ENCODE measurements at regions not wholly inside any gene's neighbourhood (a gene's known extent, or its start where the extent isn't known, plus 50 kb on each side); places are given as distances from the start of the nearest gene placed in this dataset.

DNA sequence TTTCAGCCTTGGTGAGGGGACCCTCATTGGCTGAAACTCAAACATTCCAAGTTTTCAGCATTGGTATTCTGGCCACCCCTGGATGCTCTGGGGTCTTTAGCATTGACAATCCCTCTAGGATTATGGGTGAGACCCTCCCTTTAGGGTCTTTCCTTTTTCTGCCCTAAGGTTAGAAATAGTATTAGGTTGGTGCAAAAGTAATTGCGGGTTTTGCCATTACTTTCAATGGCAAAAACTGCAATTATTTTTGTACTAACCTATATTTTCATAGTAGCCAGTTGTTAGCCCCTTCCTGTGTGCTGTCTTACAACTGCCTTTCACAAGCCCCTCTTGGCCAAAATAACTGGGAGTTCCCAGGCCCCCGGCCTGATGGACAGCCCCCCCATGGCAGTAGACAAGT is 648.4 kb downstream of the PTPRU start:
- Histone ChIP-seq H3K4me1 (ENCODE audit: insufficient read depth, low read length) (no peaks in the 10 kb centered on the region), H3K9me3 (ENCODE audit: insufficient read depth, low read depth, low read length) (no peaks in the 10 kb centered on the region), H4K20me1 (ENCODE audit: insufficient read depth, low read length) (no peaks in the 10 kb centered on the region), H2AFZ (ENCODE audit: low read depth, low read length) (no peak overlapping the region), H3K79me2 (ENCODE audit: insufficient read depth, low read length) (no peaks in the 10 kb centered on the region), H3K4me2 (ENCODE audit: low read length) (no peak overlapping the region), H3K36me3 (ENCODE audit: insufficient read depth, low read length) (no peaks in the 10 kb centered on the region), H3K4me3 (ENCODE audit: insufficient read depth, low read depth, low read length) (no peak overlapping the region), H3K27me3 (ENCODE audit: insufficient read depth, low read length) (no peaks in the 10 kb centered on the region), H3K27ac (ENCODE audit: low read depth, low read length) (no peak overlapping the region), H3K9ac (ENCODE audit: low read length) (no peak overlapping the region)
- Mint-ChIP-seq H3K4me3 (ENCODE audit: unreplicated experiment) (no peak overlapping the region), H3K27ac (ENCODE audit: unreplicated experiment) (no peak overlapping the region), H3K4me1 (ENCODE audit: low read depth, unreplicated experiment) (no peaks in the 10 kb centered on the region), H3K36me3 (ENCODE audit: low read depth, unreplicated experiment) (no peaks in the 10 kb centered on the region), H3K27me3 (ENCODE audit: low read depth, unreplicated experiment) (peaks cover 18% of the 10 kb centered on the region), H3K9me3 (ENCODE audit: unreplicated experiment) (no peaks in the 10 kb centered on the region)
- TF ChIP-seq, protein P1, sequence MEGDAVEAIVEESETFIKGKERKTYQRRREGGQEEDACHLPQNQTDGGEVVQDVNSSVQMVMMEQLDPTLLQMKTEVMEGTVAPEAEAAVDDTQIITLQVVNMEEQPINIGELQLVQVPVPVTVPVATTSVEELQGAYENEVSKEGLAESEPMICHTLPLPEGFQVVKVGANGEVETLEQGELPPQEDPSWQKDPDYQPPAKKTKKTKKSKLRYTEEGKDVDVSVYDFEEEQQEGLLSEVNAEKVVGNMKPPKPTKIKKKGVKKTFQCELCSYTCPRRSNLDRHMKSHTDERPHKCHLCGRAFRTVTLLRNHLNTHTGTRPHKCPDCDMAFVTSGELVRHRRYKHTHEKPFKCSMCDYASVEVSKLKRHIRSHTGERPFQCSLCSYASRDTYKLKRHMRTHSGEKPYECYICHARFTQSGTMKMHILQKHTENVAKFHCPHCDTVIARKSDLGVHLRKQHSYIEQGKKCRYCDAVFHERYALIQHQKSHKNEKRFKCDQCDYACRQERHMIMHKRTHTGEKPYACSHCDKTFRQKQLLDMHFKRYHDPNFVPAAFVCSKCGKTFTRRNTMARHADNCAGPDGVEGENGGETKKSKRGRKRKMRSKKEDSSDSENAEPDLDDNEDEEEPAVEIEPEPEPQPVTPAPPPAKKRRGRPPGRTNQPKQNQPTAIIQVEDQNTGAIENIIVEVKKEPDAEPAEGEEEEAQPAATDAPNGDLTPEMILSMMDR (IDR thresholded peaks at IDR 0.05; ENCODE audit: insufficient read depth, low read depth, low read length) = no peak
- no peak for TF ChIP-seq EZH2 (IDR thresholded peaks at IDR 0.05; ENCODE audit: insufficient read depth, low read length)
- no peak for FAIRE-seq
- no peak for DNase-seq (ENCODE audit: low read depth)

DNA sequence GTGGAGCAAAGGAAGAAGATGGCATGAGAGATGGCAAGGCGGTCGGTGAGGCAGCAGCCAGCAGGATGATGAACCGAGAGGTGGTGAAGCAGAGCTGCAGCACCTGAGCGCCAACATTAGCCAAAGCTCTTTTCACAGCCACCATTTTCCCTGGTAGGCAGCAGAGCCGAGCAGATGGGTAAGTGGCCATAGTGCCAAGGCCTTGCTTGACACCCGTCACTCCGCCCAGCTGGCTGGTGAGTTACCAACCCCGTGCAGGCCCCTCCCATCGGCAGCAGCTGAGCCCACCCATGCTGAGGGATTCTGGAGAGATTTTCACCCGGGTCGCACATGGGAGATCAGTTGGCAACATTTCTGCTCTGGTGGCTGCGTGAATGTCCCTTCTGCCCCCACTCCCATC is 647.7 kb downstream of the PTPRU start:
- Histone ChIP-seq H3K27ac (ENCODE audit: low read depth, low read length) (no peak overlapping the region), H4K20me1 (ENCODE audit: insufficient read depth, low read length) (no peaks in the 10 kb centered on the region), H3K4me3 (ENCODE audit: insufficient read depth, low read depth, low read length) (no peak overlapping the region), H3K4me1 (ENCODE audit: insufficient read depth, low read length) (no peaks in the 10 kb centered on the region), H3K27me3 (ENCODE audit: insufficient read depth, low read length) (no peaks in the 10 kb centered on the region), H3K36me3 (ENCODE audit: insufficient read depth, low read length) (no peaks in the 10 kb centered on the region), H3K79me2 (ENCODE audit: insufficient read depth, low read length) (no peaks in the 10 kb centered on the region), H2AFZ (ENCODE audit: low read depth, low read length) (no peak overlapping the region), H3K4me2 (ENCODE audit: low read length) (no peak overlapping the region), H3K9ac (ENCODE audit: low read length) (no peak overlapping the region), H3K9me3 (ENCODE audit: insufficient read depth, low read depth, low read length) (no peaks in the 10 kb centered on the region)
- FAIRE-seq = no peak
- Mint-ChIP-seq H3K27ac (ENCODE audit: unreplicated experiment) (no peak overlapping the region), H3K4me3 (ENCODE audit: unreplicated experiment) (no peak overlapping the region), H3K36me3 (ENCODE audit: low read depth, unreplicated experiment) (no peaks in the 10 kb centered on the region), H3K4me1 (ENCODE audit: low read depth, unreplicated experiment) (no peaks in the 10 kb centered on the region), H3K9me3 (ENCODE audit: unreplicated experiment) (no peaks in the 10 kb centered on the region), H3K27me3 (ENCODE audit: low read depth, unreplicated experiment) (peaks cover 14% of the 10 kb centered on the region)
- DNase-seq (ENCODE audit: low read depth) = no peak
- TF ChIP-seq EZH2 (IDR thresholded peaks at IDR 0.05; ENCODE audit: insufficient read depth, low read length) = no peak
- TF ChIP-seq, protein P1 (IDR thresholded peaks at IDR 0.05; ENCODE audit: insufficient read depth, low read depth, low read length) = no peak

DNA sequence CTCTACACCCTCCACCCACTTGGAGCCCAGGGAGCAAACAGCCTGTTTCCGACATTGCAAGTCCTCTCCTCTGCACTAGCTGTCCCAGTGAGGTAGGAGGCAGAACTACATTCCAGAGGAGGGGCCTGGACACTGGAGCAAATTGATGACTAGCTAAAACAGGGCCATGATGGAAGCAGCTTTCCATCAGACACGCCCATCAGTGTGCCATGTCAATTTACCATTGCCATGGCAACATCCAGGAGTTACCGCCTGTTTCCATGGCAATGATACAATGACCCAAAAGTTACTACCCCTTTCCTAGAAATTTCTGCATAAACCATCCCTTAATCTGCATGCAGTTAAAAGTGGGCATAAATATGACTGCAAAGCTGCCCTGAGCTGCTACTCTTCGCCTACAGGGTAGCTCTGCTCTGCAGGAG is 647.1 kb downstream of the PTPRU start:
- Histone ChIP-seq H3K4me2 (ENCODE audit: low read length) (no peak overlapping the region), H3K36me3 (ENCODE audit: insufficient read depth, low read length) (no peaks in the 10 kb centered on the region), H3K79me2 (ENCODE audit: insufficient read depth, low read length) (no peaks in the 10 kb centered on the region), H3K9me3 (ENCODE audit: insufficient read depth, low read depth, low read length) (no peaks in the 10 kb centered on the region), H3K9ac (ENCODE audit: low read length) (no peak overlapping the region), H4K20me1 (ENCODE audit: insufficient read depth, low read length) (no peaks in the 10 kb centered on the region), H3K4me3 (ENCODE audit: insufficient read depth, low read depth, low read length) (no peak overlapping the region), H3K27ac (ENCODE audit: low read depth, low read length) (no peak overlapping the region), H3K27me3 (ENCODE audit: insufficient read depth, low read length) (no peaks in the 10 kb centered on the region), H3K4me1 (ENCODE audit: insufficient read depth, low read length) (no peaks in the 10 kb centered on the region), H2AFZ (ENCODE audit: low read depth, low read length) (no peak overlapping the region)
- no peak for TF ChIP-seq EZH2 (IDR thresholded peaks at IDR 0.05; ENCODE audit: insufficient read depth, low read length)
- TF ChIP-seq, protein P1 (IDR thresholded peaks at IDR 0.05; ENCODE audit: insufficient read depth, low read depth, low read length) = no peak
- no peak for DNase-seq (ENCODE audit: low read depth)
- Mint-ChIP-seq H3K27ac (ENCODE audit: unreplicated experiment) (no peak overlapping the region), H3K4me3 (ENCODE audit: unreplicated experiment) (no peak overlapping the region), H3K36me3 (ENCODE audit: low read depth, unreplicated experiment) (no peaks in the 10 kb centered on the region), H3K4me1 (ENCODE audit: low read depth, unreplicated experiment) (no peaks in the 10 kb centered on the region), H3K9me3 (ENCODE audit: unreplicated experiment) (no peaks in the 10 kb centered on the region), H3K27me3 (ENCODE audit: low read depth, unreplicated experiment) (peaks cover 14% of the 10 kb centered on the region)
- FAIRE-seq = no peak
